ENCODE measurements at regions not wholly inside any gene's neighbourhood (a gene's known extent, or its start where the extent isn't known, plus 50 kb on each side); places are given as distances from the start of the nearest gene placed in this dataset.

- TF ChIP-seq CTCF (IDR thresholded peaks at IDR 0.05) (no peak), POLR2A (IDR thresholded peaks at IDR 0.05) (no peak)
These were observed 1186.5 kb upstream of the ADGRL3 start for GRCh38 chr4:60013464-60014184.
